ENCODE measurements at regions not wholly inside any gene's neighbourhood (a gene's known extent, or its start where the extent isn't known, plus 50 kb on each side); places are given as distances from the start of the nearest gene placed in this dataset.
A peak's percentile ranks its signal among the peaks of the same experiment; 100 is the strongest.

- intact Hi-C loops (cut with DNase I) = no loop called here
- WGBS, 4 donors = 28 to 42% (median 38%) methylated on average over 2 of the region's 2 CpGs
- Histone ChIP-seq H3K4me3 (no peak overlapping the region), H3K27me3 (peaks cover 0 to 12% (median 0%) of the 10 kb centered on the region in 9 donors), H3K9me3 (peaks cover 0 to 17% (median 0%) of the 10 kb centered on the region in 12 donors), H3K36me3 (no peaks in the 10 kb centered on the region), H3K27ac (no peak overlapping the region), H3K4me1 (no peaks in the 10 kb centered on the region)
- no peak for DNase-seq
- ATAC-seq = no peak
- TF ChIP-seq, protein P1, sequence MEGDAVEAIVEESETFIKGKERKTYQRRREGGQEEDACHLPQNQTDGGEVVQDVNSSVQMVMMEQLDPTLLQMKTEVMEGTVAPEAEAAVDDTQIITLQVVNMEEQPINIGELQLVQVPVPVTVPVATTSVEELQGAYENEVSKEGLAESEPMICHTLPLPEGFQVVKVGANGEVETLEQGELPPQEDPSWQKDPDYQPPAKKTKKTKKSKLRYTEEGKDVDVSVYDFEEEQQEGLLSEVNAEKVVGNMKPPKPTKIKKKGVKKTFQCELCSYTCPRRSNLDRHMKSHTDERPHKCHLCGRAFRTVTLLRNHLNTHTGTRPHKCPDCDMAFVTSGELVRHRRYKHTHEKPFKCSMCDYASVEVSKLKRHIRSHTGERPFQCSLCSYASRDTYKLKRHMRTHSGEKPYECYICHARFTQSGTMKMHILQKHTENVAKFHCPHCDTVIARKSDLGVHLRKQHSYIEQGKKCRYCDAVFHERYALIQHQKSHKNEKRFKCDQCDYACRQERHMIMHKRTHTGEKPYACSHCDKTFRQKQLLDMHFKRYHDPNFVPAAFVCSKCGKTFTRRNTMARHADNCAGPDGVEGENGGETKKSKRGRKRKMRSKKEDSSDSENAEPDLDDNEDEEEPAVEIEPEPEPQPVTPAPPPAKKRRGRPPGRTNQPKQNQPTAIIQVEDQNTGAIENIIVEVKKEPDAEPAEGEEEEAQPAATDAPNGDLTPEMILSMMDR (IDR thresholded peaks at IDR 0.05) = no peak
- TF ChIP-seq POLR2A (IDR thresholded peaks at IDR 0.05) = no peak
These were observed 52.5 kb upstream of the FBXO28 start for GRCh38 chr1:224061436-224061835.

GRCh38 chr1:224059897-224060427 lies 53.9 kb upstream of the FBXO28 start:
- Histone ChIP-seq H3K36me3 (no peaks in the 10 kb centered on the region), H3K4me1 (no peaks in the 10 kb centered on the region), H3K27ac (no peak overlapping the region), H3K9me3 (peaks cover 0 to 17% (median 0%) of the 10 kb centered on the region in 12 donors), H3K27me3 (peaks cover 0 to 12% (median 0%) of the 10 kb centered on the region in 9 donors), H3K4me3 (no peak overlapping the region)
- peak in 1 of 4 donors; percentile 37 for ATAC-seq
- 46 to 68% (median 59%) methylated on average over 6 of the region's 6 CpGs for WGBS, 4 donors
- DNase-seq = no peak
- no peak for TF ChIP-seq POLR2A (IDR thresholded peaks at IDR 0.05)
- TF ChIP-seq, protein P1 (IDR thresholded peaks at IDR 0.05) = no peak
- intact Hi-C loops (cut with DNase I) = loop anchor here in 3 of 10 donors (10.0 kb wide), 1 partner anchor 365 kb away; no protein-coding TSS in a partner anchor

GRCh38 chr1:224058303-224058702 lies 55.6 kb upstream of the FBXO28 start:
- TF ChIP-seq, protein P1 (IDR thresholded peaks at IDR 0.05) = no peak
- no peak for TF ChIP-seq POLR2A (IDR thresholded peaks at IDR 0.05)
- Histone ChIP-seq H3K9me3 (peaks cover 0 to 17% (median 0%) of the 10 kb centered on the region in 12 donors), H3K4me1 (no peaks in the 10 kb centered on the region), H3K27me3 (peaks cover 0 to 7% (median 0%) of the 10 kb centered on the region in 9 donors), H3K36me3 (no peaks in the 10 kb centered on the region), H3K27ac (no peak overlapping the region), H3K4me3 (no peak overlapping the region)
- DNase-seq (no peak), ATAC-seq (no peak)
- intact Hi-C loops (cut with DNase I) = loop anchor here in 3 of 10 donors (10.0 kb wide), 1 partner anchor 364 kb away; no protein-coding TSS in a partner anchor
- 81 to 88% (median 83%) methylated on average over 5 of the region's 5 CpGs for WGBS, 4 donors

DNA sequence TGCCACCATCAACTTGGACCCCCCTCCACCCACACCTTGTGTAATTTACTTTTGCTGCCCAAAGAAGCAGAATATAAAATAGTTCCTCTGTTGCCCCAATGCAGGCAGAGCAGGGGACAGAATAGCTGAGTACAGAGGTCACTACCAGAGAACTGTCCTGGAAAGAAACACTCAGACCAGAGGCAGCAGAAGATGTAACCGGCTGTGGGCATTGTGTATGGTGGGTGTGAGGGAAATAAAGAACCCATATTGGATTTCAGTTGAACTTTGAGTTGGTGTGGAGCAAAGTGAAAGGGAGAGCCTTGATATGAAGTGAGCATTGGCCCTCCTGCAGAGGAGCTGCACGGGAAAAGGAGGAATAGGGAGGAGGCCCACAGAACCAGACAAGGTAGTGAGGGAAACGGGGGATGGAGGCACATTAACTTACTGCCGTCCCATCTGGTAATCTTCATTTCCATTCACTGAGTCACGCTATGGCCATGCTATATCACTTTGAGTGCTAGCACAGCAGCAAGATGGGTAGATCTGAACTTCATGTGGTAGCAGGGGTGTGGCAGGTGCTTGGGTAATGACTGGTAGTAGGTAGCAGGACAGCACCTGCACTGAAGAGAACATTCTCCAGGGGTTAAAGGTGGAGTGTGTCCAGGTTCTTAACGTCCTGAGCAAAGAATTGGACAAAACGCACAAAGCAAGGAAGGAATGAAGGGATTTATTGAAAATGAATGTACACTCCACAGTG lies 56.3 kb upstream of the FBXO28 start:
- Histone ChIP-seq H3K4me3 (no peak overlapping the region), H3K4me1 (no peaks in the 10 kb centered on the region), H3K27ac (no peak overlapping the region), H3K9me3 (peaks cover 0 to 17% (median 0%) of the 10 kb centered on the region in 12 donors), H3K36me3 (no peaks in the 10 kb centered on the region), H3K27me3 (peaks cover 0 to under 1% (median 0%) of the 10 kb centered on the region in 9 donors)
- TF ChIP-seq, protein P1 (IDR thresholded peaks at IDR 0.05) = no peak
- no peak for TF ChIP-seq POLR2A (IDR thresholded peaks at IDR 0.05)
- WGBS, 4 donors = 87 to 91% (median 89%) methylated on average over 7 of the region's 7 CpGs
- ATAC-seq = no peak
- intact Hi-C loops (cut with DNase I) = loop anchor here in 3 of 10 donors (10.0 kb wide), 1 partner anchor 363 kb away; no protein-coding TSS in a partner anchor
- DNase-seq = no peak

All from heart left ventricle (tissue), 16 donors.